ACHN (cell line): ENCODE measurements at regions not wholly inside any gene's neighbourhood (a gene's known extent, or its start where the extent isn't known, plus 50 kb on each side); places are given as distances from the start of the nearest gene placed in this dataset.

Source experiments
- DNase-seq: peaks from one replicate; pipeline ENCODE4 v3.0.0-alpha.2; 2015
- in situ Hi-C: cut with HindIII; loops from 2 replicates; pipeline ENCODE4 v1.10.0; 2017; ENCODE audit warnings: low sequenced_read_pairs, low pct_ligation_motif_present, low pct_unique_long_range_greater_than_20kb

DNA sequence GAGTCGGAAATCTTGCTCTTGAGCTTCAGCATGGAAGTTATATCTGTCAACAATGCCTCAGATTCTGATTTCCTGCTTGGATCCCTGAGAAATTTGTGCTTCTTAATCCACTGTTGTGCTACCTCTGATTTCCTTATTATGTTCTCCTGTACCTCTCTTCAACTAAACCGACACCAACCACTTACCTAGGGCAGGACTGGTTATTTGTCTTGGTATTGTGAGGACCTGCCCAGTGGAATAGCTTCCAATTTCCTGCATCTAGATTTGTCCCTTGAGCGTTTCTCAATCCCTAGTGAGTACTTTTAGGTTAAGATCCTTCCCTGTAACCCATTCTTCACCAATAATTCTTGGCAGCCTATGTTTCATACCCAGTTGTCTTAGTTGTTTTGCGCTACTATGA lies 720.5 kb upstream of the ZNF385D start:
- in situ Hi-C loops: no loop called here
- no peak for DNase-seq

DNA sequence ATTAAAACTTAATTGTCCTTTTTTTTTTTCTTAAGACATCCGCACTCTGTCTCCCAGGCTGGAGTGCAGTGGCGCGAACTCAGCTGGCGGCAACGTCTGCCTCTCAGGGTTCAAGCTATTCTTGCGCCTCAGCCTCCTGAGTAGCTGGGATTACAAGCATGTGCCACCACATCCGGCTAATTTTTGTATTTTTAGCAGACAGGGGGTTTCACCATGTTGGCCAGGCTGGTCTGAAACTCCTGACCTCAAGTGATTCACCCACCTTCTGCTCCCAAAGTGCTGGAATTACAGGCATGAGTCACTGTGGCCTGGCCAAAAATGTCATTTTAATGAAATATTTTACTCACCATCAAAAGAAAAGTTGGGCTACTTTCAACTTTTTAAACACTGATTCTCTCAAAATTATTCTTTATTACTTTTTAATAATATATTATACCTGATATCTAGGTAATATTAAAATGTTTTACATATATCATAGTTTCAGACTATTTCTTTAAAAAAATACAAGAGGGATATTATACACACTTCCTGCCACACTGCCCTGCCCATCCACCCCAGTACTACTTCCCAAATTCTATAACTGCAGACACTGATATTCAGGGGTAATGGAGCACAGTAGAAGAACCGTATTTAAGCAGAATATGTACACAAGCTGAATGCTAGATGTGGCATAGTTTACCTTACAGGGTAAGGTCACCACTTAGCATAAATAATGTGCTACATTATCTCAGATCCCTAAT lies 723.9 kb upstream of the ZNF385D start:
- DNase-seq: peak; percentile 55
- in situ Hi-C loops: no loop called here

DNA sequence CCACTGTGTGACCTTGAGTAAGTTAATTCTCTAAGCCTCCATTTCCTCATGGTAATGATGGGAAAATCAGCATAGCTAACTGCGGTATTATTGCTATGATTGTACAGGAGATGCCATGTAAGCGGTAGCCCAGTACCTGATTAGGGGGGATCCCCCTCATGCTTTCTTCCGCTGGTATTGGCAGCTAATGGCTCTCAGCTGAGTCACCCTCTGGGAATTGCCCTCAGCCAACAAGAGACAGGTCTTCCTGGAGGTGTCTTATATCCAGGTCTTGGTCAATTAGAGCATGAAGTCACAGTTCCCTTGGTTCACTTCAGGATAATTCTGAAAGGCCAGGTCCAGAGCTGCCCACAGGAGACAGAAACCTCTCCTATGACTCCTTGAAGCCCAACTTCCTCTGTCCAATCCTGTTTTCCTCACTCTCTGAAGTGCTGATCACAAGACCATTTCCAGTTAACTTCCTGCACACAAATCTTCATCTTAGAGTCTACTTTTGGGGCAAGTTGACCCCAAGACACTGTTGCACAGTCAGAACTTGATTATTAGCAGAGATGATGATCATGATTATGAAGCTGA lies 724.7 kb upstream of the ZNF385D start:
- in situ Hi-C loops: no loop called here
- peak; percentile 5 for DNase-seq

DNA sequence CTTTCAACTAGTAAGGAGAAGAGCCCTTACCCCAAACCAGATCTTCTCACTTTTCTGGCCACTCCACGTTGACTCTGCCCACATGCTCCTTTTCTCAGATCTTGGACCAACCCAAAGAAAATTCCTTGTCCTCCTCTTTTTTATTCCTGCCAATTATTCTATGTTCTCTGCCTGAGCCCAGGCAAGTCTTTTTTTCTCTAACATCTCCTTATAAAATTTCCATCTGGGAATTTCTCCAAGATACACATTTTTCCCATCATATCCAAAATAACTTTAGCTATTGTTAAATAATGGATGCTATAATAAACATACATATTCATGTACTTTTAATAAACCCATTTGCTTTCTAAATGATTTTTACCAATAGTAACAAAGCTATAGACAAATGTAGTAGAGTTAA lies 726.0 kb upstream of the ZNF385D start:
- no peak for DNase-seq
- in situ Hi-C loops: no loop called here

DNA sequence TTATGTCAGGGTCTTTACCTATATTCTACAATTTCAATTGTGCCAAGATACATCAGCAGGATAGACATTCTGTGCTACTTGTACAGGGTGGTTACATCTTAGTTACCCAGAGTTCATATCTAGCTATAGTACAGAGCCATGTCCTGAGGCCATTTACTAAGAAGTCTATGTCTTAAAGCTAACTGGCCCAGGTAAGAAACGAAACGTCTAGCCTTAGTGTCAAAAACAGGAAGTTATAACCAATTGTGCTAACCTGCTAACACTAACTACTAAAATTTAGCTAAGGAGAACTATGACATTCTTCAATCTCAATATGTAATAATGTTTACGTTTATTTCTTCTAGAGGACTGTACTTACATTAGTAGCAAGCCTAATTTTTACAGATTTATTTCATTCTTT lies 717.2 kb upstream of the UBE2E2 start:
- in situ Hi-C loops: no loop called here
- DNase-seq: no peak

DNA sequence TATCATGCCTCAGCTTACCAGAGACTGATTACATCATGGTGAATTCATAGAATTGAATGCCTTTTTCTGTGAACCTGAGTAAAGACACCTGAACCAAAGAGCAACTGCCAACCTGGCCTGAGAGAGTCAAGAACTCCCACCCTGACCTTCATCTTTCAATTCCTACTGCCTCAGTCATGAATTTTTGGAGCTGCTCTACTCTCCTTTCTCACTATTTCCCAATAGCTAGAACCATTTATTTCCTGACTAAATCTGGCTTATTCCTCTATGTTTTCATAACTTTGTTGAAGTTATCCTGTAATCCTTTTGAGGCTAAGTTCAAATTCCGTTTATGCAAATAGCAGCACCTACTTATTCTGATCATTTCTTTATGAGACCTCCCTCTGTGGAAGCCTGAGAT lies 712.4 kb upstream of the UBE2E2 start:
- DNase-seq: no peak
- in situ Hi-C loops: no loop called here

DNA sequence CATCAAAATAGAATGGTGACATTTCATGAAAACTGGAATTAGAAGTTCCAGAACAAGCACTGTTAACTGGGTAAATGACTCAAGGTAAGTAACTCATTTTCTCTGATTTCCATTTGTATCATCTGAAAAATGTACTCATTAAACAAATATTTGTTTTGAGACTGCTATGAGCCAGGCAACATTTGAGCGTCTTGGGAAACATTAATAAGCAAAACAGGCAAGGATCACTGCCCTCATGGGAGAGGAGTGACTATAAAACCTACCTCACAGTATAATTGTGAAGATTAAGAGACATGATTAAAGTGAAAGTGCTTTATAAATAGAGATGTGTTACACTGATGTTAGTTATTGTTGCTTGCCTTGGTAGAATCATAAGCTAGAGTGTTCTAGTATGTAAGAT lies 711.8 kb upstream of the UBE2E2 start:
- in situ Hi-C loops: no loop called here

DNA sequence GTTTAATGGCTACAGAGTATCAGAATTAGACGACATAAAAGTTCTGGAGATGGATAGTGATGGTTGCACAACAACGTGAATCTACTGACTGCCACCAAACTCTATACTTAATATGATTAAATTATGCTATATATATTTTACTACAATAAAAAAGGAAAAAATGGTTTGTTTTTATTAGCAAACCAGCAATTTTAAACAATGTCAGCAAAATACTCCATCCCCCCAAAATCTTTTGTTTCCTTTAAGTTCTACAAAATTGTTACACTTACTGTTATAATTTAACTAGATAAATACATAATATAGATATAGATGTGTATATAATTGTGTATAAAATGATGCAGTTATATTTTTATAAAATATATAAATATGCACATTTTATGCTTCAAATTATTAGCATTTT lies 710.8 kb upstream of the UBE2E2 start:
- in situ Hi-C loops: no loop called here

More for the DNA sequence above, 711.8 kb upstream of the UBE2E2 start:
- DNase-seq: no peak

DNA sequence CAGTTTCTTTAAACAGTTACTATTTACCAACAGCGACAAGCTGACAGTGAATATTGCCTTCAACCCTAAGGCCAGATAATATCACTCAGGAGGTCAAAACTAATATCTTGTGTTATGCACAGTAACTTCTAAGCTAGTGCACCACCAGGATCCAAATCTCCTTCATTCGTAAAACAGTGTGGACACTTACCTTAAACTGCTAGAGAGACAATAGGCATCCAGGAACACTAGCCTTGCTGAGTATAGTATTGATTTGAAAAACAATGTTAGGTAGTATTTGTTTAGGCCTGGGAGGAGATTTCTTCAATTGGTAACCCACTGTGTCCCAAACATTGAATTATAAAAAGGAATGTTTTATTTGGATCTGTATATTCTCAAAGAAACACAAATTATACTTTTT lies 707.9 kb upstream of the UBE2E2 start:
- no peak for DNase-seq
- in situ Hi-C loops: no loop called here

More for the DNA sequence above, 710.8 kb upstream of the UBE2E2 start:
- no peak for DNase-seq

DNA sequence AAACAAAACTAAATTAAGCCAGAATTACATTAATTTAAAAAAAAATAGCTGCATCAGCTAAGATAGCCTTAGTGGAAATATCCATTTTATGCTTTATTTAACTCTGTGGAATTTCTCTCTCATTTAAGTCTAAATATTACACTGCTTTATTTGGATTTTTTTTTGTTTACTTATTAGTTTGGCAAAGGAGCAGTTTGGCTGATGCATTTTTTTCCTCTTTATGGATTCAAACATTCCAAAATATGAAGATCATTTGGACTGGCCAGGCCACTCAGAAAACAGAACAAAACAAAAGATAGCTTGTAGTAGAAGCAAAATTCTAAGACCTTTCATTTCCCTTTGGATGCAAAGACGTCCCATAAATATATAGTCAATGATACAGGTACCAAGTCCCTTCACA lies 707.3 kb upstream of the UBE2E2 start:
- in situ Hi-C loops: no loop called here
- no peak for DNase-seq

DNA sequence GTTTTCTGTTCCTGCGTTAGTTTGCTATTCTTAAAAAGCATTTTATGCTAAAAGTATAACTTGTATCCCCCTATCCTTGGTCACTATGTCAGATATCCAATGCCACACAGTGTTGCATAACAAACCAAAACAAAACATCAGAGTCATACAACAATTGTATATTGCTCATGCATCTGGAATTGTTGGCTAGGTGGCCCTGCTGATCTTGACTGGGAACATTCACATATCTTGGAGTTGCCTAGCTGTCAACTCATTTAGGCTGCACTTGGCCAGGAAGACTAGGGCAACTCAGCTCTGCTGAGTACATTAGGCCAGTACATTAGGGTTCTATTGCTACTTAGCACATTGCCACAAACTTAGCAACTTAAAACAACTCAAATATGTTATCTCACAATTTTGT lies 706.5 kb upstream of the UBE2E2 start:
- DNase-seq: no peak
- in situ Hi-C loops: no loop called here

DNA sequence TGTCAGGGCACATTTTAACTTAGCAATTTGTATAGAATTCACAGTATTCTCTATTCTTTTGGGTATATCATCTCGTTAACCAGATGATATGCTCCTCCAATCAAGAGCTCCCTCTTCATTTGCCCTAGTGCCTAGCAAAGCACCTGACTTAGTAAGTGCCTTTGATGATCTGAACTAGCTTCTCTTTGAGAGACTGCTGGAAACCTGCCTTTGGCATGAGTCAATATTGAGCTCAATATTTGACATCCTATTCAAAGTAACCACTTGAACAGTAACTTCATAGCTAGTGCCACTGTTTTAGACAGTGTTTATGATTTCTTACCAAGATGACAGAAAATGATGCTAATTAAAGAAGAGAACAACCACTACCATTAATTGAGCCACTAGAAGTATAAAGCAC lies 696.3 kb upstream of the UBE2E2 start:
- in situ Hi-C loops: no loop called here
- no peak for DNase-seq

DNA sequence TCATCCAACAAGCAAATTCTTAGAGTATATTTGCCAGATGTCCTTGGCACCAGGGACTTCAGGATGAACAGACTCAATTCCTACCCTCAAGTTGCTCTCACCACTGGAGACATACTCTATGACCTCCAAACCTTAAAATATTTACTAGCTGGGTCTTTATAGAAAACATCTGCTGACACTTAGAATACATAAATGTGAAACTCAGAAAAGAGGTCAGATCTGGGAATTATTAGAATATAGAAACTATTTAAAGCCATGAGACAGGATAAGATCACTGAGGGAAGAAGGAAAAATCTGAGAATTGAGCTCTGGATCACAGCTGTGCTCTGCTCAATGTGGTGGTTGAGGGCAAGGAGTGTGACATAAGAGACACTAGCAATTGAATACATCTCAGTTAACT lies 695.4 kb upstream of the UBE2E2 start:
- no peak for DNase-seq
- in situ Hi-C loops: no loop called here

DNA sequence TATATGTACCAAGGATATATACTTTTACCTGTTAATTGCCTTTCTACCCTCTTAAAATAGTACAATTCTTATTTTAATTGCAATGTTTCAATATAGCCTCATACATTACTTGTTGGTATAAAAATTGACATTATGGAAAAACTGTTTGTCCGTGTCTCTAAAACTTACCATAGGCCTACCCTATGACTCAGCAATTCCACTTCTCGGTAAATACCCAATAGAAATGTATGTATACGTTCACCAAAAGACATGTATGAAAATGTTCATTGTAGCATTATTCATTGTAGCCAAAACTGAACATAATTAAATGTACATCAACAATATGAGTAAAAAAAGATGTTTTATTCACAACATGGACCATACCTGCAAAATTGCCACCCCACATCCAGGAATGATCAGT lies 679.2 kb upstream of the UBE2E2 start:
- in situ Hi-C loops: no loop called here
- DNase-seq: no peak

DNA sequence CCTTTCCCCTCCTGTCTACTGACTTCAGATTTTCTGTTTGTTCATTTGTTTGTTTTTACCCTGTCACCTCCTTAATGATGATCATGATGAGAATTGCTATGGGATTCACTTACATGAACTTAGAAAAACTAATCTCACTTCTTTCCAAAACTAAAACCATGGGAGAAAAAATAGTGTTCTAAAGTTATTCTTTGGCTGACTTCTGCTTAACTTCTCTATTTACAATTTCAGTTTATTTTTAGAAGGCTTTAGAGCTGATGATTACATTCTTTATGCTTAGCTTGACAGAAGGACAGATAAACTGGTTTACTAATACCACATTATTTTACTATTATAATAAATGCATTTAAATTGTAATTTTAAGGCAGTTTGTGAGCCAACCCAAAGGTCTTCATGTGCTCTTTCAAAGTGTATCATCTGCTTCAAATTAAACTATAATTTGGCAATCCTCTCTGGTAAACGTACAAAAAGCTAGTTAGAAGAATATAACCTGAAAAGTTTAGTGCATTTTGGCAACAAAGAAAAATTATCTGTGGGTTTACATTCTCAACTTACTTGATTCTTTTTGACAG lies 676.8 kb upstream of the UBE2E2 start:
- no peak for DNase-seq
- in situ Hi-C loops: no loop called here

DNA sequence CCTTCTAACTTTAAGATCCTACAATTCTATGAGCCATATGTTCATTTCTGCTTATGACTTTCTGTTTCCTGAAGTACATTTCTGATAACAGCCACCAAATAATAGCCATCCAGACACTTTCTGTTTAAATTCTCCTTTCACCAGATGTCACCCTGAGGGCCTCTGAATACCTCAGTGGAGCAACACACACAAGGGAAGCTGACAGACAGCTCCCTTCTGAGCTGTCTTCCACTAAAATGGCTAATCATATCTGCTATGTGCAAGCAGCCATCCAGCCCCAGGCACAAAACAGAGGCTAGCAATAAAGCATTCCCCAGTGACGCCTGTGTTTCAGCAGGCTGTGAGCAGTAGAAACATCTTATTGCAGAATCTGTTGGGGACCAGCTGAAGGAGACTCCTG lies 666.6 kb upstream of the UBE2E2 start:
- in situ Hi-C loops: no loop called here
- no peak for DNase-seq

DNA sequence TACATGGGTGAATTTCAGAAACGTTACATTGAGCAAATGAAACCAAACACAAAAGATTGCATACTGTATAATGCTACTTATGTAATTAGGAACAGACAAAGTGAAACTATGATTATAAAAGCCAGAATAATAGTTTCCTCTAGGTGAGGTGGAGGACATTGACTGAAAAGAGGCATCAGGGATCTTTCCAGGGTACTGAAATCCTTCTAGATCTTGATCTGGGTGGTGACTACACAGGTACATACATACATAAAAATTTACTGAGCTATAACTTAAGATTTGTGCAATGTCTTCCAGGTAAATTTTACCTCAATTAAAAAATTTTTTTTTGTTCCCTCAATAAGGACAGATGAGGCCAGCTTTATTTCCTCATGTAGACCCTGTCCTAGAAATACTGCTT lies 665.6 kb upstream of the UBE2E2 start:
- DNase-seq: no peak
- in situ Hi-C loops: no loop called here

DNA sequence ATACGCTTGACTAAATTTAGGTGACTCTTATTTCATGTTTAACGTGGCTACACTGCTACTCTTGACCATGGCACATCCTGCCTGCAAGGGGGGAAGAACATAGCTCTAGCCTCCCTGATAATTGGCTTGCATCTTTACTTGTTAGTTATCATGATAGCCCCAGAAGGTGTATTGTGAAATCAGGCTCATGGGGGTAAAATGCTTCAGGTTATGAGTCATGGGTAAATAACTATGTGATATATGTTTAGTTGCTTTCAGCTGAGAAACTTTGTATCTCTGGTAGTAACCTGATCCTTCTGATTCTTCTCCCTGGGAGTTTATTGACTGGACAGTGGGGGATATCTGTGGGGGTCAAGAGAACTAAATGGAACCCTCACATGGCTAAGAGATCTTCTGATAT lies 660.8 kb upstream of the UBE2E2 start:
- no peak for DNase-seq
- in situ Hi-C loops: no loop called here

DNA sequence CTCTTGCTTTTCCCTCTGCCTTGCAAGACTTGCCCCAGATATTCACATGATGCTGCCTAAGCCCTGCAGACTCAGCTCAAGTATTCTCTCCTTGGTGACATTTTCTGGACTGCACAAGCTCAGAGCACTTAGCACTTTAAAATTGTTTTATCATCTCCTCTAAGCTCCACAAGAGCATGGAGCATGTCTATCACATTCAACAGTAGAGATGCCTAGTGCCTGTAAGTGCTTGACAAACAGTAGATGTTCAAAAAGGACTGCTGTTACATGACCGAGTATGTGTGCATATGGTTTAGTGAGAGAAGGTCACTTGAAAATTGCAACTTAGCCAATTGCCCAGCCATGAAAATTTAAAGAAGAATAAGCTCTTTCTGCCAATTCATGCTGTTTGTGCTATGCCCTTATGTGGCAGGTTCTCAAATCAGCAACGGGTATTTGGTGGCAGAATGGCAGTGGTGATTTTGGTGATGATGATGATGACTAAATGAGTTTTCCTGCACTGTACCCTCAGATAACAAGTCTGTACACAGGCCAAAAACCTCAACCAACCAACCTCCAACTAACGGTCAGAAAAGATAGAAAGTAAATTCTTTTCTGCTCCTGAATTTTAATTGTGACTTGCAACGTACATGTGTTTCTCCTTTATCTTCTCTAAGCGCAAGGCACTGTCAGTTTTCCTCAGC lies 647.2 kb upstream of the UBE2E2 start:
- no peak for DNase-seq
- in situ Hi-C loops: no loop called here

DNA sequence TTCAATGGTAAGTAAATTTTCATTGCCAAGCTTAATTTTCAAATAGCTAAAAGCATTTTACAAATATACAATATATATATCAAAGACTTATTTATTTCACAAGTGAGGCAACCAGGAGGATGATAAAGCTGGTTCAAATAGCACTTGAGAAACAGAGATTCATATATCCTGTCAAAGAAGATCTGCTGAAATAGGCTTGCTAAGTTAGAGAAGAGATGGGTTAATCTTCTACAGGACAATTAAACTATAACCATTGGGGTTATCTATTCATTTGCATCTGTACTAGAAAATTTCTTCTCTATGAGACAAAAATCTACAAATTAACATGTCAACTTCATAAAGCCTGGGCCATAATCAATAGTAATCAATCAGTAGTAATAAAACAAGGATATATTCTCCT lies 637.7 kb upstream of the UBE2E2 start:
- in situ Hi-C loops: no loop called here

More for the DNA sequence above, 637.7 kb upstream of the UBE2E2 start:
- no peak for DNase-seq
